ENCODE measurements at regions not wholly inside any gene's neighbourhood (a gene's known extent, or its start where the extent isn't known, plus 50 kb on each side); places are given as distances from the start of the nearest gene placed in this dataset.

DNA sequence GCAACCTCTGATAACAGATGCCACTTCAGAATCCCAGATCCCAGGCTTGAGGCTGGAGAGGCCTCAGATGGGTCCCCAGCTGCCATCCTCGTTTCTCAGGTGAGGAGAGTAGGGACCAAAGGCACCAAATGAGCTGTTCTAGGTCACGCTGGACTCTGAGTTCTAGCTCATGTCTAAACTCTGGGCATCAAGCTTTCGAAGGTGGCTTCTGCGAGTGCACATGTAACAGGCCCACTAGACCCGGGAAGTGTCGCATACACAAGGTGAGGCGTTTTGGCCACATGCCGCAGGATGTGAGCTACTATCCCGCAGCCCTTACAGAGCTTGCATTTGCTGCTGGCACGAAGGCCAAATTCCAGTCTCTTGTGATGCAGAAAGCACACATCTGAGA is 355.1 kb upstream of the SHH start:
- TF ChIP-seq CTCF (IDR thresholded peaks at IDR 0.05; ENCODE audit: low read depth, low read length, missing input control), result no peak
- TF ChIP-seq, protein P1, sequence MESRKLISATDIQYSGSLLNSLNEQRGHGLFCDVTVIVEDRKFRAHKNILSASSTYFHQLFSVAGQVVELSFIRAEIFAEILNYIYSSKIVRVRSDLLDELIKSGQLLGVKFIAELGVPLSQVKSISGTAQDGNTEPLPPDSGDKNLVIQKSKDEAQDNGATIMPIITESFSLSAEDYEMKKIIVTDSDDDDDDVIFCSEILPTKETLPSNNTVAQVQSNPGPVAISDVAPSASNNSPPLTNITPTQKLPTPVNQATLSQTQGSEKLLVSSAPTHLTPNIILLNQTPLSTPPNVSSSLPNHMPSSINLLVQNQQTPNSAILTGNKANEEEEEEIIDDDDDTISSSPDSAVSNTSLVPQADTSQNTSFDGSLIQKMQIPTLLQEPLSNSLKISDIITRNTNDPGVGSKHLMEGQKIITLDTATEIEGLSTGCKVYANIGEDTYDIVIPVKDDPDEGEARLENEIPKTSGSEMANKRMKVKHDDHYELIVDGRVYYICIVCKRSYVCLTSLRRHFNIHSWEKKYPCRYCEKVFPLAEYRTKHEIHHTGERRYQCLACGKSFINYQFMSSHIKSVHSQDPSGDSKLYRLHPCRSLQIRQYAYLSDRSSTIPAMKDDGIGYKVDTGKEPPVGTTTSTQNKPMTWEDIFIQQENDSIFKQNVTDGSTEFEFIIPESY (IDR thresholded peaks at IDR 0.05), result no peak
- TF ChIP-seq JUND (IDR thresholded peaks at IDR 0.05), result no peak
- TF ChIP-seq GABPA (IDR thresholded peaks at IDR 0.05 in 1 of 2, conservative IDR thresholded peaks at IDR 0.05 in 1 of 2), result no peak
- no peak for TF ChIP-seq TAF1 (conservative IDR thresholded peaks at IDR 0.05)
- no peak for TF ChIP-seq RAD21 (IDR thresholded peaks at IDR 0.05)
- TF ChIP-seq YY1 (IDR thresholded peaks at IDR 0.05), result no peak
- TF ChIP-seq HNF4A (conservative IDR thresholded peaks at IDR 0.05), result no peak
- TF ChIP-seq SP1 (IDR thresholded peaks at IDR 0.05), result no peak
- TF ChIP-seq NR2F2 (IDR thresholded peaks at IDR 0.05), result no peak
- TF ChIP-seq MAX (IDR thresholded peaks at IDR 0.05), result no peak
- no peak for TF ChIP-seq ATF3 (IDR thresholded peaks at IDR 0.05)
- no peak for TF ChIP-seq REST (IDR thresholded peaks at IDR 0.05)
- no peak for TF ChIP-seq FOXA1 (IDR thresholded peaks at IDR 0.05)
